ENCODE measurements at regions not wholly inside any gene's neighbourhood (a gene's known extent, or its start where the extent isn't known, plus 50 kb on each side); places are given as distances from the start of the nearest gene placed in this dataset.

GRCh38 chr7:133132906-133133305 lies 51.0 kb upstream of the CHCHD3 start:
- no peak overlapping the region for H3K27ac ChIP-seq (ENCODE audit: control insufficient read depth, insufficient read depth)
- peaks cover 0 to 5% of the 10 kb centered on the region in 2 experiments; a peak in 1 of 4 replicates for H3K27me3 ChIP-seq (replicated peaks in 1 of 2; ENCODE audit: control insufficient read depth in 2 of 2, insufficient read depth in 2 of 2, low read length in 1 of 2)
- in situ Hi-C loops (cut with MboI), result no loop called here
- no peak overlapping the region for H3K4me3 ChIP-seq
- H3K9me3 ChIP-seq (replicated peaks; ENCODE audit: control insufficient read depth, insufficient read depth, low read length), result no peaks in the 10 kb centered on the region
- SMC1A ChIA-PET (ENCODE audit: uncharacterized antibody, unreplicated experiment), result interaction anchor here (0.6 to 1.5 kb wide), 2 partner anchors 10 to 260 kb away, joined by 3 read pairs; no protein-coding TSS in a partner anchor
- no peak overlapping the region for H3K4me2 ChIP-seq (ENCODE audit: control insufficient read depth, insufficient read depth)
- WGBS (ENCODE audit: insufficient coverage, insufficient replicate concordance, low lambda C conversion rate, missing lambda C conversion rate), result 25% methylated on average over 4 of the region's 4 CpGs
- H4K20me1 ChIP-seq (ENCODE audit: control insufficient read depth, insufficient read depth), result no peaks in the 10 kb centered on the region
- DNase-seq (ENCODE audit: low read depth, low spot score) (no peak), ATAC-seq (no peak), FAIRE-seq (no peak)
- RAD21 ChIA-PET (ENCODE audit: unreplicated experiment), result no interaction called here
- no peaks in the 10 kb centered on the region for H3K36me3 ChIP-seq (ENCODE audit: control insufficient read depth in 2 of 2, insufficient read depth in 2 of 2, low read length in 1 of 2)
- no peak overlapping the region for H3K9ac ChIP-seq (ENCODE audit: control insufficient read depth, insufficient read depth, low read length)
- CTCF ChIA-PET, result interaction anchor here (1.3 kb wide), 1 partner anchor 10 kb away, joined by 3 read pairs; no protein-coding TSS in a partner anchor
- no peaks in the 10 kb centered on the region for H3K79me2 ChIP-seq (ENCODE audit: control insufficient read depth, insufficient read depth, low read length)
- no TSS peak for BruUV-seq (replicated peaks)
- intact Hi-C loops (cut with micrococcal nuclease; ENCODE audit: unreplicated experiment), result no loop called here
- POLR2A ChIA-PET, result no interaction called here
- H2AFZ ChIP-seq (ENCODE audit: control insufficient read depth, low read depth, low read length), result no peak overlapping the region
- H3K4me1 ChIP-seq (ENCODE audit: control insufficient read depth, insufficient read depth, low read length), result no peaks in the 10 kb centered on the region
- TF ChIP-seq BCL3 (IDR thresholded peaks at IDR 0.05; ENCODE audit: borderline replicate concordance, insufficient read depth, low read depth, low read length, poor library complexity, severe bottlenecking) (no peak), ZNF274 (IDR thresholded peaks at IDR 0.05; ENCODE audit: insufficient read depth, insufficient read length) (no peak), NFYB (IDR thresholded peaks at IDR 0.05; ENCODE audit: insufficient read depth, low read depth, low read length) (no peak), FOXK2 (IDR thresholded peaks at IDR 0.05) (no peak), WRNIP1 (IDR thresholded peaks at IDR 0.05; ENCODE audit: borderline replicate concordance, low read depth, low read length) (no peak)
- TF ChIP-seq, protein P1, sequence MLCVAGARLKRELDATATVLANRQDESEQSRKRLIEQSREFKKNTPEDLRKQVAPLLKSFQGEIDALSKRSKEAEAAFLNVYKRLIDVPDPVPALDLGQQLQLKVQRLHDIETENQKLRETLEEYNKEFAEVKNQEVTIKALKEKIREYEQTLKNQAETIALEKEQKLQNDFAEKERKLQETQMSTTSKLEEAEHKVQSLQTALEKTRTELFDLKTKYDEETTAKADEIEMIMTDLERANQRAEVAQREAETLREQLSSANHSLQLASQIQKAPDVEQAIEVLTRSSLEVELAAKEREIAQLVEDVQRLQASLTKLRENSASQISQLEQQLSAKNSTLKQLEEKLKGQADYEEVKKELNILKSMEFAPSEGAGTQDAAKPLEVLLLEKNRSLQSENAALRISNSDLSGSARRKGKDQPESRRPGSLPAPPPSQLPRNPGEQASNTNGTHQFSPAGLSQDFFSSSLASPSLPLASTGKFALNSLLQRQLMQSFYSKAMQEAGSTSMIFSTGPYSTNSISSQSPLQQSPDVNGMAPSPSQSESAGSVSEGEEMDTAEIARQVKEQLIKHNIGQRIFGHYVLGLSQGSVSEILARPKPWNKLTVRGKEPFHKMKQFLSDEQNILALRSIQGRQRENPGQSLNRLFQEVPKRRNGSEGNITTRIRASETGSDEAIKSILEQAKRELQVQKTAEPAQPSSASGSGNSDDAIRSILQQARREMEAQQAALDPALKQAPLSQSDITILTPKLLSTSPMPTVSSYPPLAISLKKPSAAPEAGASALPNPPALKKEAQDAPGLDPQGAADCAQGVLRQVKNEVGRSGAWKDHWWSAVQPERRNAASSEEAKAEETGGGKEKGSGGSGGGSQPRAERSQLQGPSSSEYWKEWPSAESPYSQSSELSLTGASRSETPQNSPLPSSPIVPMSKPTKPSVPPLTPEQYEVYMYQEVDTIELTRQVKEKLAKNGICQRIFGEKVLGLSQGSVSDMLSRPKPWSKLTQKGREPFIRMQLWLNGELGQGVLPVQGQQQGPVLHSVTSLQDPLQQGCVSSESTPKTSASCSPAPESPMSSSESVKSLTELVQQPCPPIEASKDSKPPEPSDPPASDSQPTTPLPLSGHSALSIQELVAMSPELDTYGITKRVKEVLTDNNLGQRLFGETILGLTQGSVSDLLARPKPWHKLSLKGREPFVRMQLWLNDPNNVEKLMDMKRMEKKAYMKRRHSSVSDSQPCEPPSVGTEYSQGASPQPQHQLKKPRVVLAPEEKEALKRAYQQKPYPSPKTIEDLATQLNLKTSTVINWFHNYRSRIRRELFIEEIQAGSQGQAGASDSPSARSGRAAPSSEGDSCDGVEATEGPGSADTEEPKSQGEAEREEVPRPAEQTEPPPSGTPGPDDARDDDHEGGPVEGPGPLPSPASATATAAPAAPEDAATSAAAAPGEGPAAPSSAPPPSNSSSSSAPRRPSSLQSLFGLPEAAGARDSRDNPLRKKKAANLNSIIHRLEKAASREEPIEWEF (IDR thresholded peaks at IDR 0.05; ENCODE audit: insufficient replicate concordance, low read depth, low read length), result no peak

Data from GM12878 (cell line).